H1 (cell line): ENCODE measurements at regions not wholly inside any gene's neighbourhood (a gene's known extent, or its start where the extent isn't known, plus 50 kb on each side); places are given as distances from the start of the nearest gene placed in this dataset.

Experiments used
- CHD1 ChIP-seq: IDR thresholded peaks from 2 replicates; pipeline ENCODE4 v1.6.1; 2012; ENCODE audit warnings: low read depth, low read length, improper control_type of control experiment
- POLR2A ChIP-seq, 2 experiments: IDR thresholded peaks; 1 replicate in 1 of 2; 2 replicates in 1 of 2; pipeline ENCODE4 v1.6.1; 2011; ENCODE audit warnings: low read depth in 2 of 2, low read length in 2 of 2, mild to moderate bottlenecking in 2 of 2; ENCODE audit errors: control extremely low read depth in 1 of 2
- RAD21 ChIP-seq, 2 experiments: IDR thresholded peaks in 1 of 2; conservative IDR thresholded peaks in 1 of 2; 2 replicates each; pipeline ENCODE4 v1.6.1; 2011; ENCODE audit warnings: low read depth in 2 of 2, low read length in 2 of 2, improper control_type of control experiment in 1 of 2, inconsistent platforms in 1 of 2, mild to moderate bottlenecking in 1 of 2, moderate library complexity in 1 of 2

GRCh38 chr7:16092711-16093110 is 328.6 kb downstream of the CRPPA start:
- no peak for TF ChIP-seq CHD1
- TF ChIP-seq RAD21 (IDR thresholded peaks at IDR 0.05 in 1 of 2, conservative IDR thresholded peaks at IDR 0.05 in 1 of 2; ENCODE audit: low read depth in 2 of 2, low read length in 2 of 2) = no peak
- TF ChIP-seq POLR2A (IDR thresholded peaks at IDR 0.05; ENCODE audit: control extremely low read depth in 1 of 2, low read depth in 2 of 2, low read length in 2 of 2) = no peak
